Ishikawa (cell line): ENCODE measurements at regions not wholly inside any gene's neighbourhood (a gene's known extent, or its start where the extent isn't known, plus 50 kb on each side); places are given as distances from the start of the nearest gene placed in this dataset.

Source experiments
- CEBPB ChIP-seq: IDR thresholded peaks from 2 replicates; pipeline ENCODE4 v1.6.1; 2012
- CREB1 ChIP-seq: IDR thresholded peaks from 2 replicates; pipeline ENCODE4 v1.6.1; 2012; ENCODE audit warnings: low read depth
- EGR1 ChIP-seq: IDR thresholded peaks from 2 replicates; pipeline ENCODE4 v1.6.1; 2012
- EP300 ChIP-seq: IDR thresholded peaks from 2 replicates; pipeline ENCODE4 v1.6.1; 2012; ENCODE audit warnings: borderline replicate concordance
- FOXM1 ChIP-seq: IDR thresholded peaks from 2 replicates; pipeline ENCODE4 v1.6.1; 2012; ENCODE audit warnings: low read depth, borderline replicate concordance
- NFIC ChIP-seq: IDR thresholded peaks from 2 replicates; pipeline ENCODE4 v1.6.1; 2012
- RAD21 ChIP-seq: IDR thresholded peaks from 2 replicates; pipeline ENCODE4 v1.6.1; 2012; ENCODE audit warnings: low read depth
- TAF1 ChIP-seq: IDR thresholded peaks from 2 replicates; pipeline ENCODE4 v1.6.1; 2012; ENCODE audit warnings: low read depth, mild to moderate bottlenecking
- TCF12 ChIP-seq: IDR thresholded peaks from 2 replicates; pipeline ENCODE4 v1.6.1; 2012; ENCODE audit warnings: low read depth
- TEAD4 ChIP-seq: IDR thresholded peaks from 2 replicates; pipeline ENCODE4 v1.6.1; 2012
- YY1 ChIP-seq: IDR thresholded peaks from 2 replicates; pipeline ENCODE4 v1.6.1; 2012; ENCODE audit warnings: low read depth
- ZBTB7A ChIP-seq: IDR thresholded peaks from 2 replicates; pipeline ENCODE4 v1.6.1; 2012; ENCODE audit warnings: low read depth
- TF ChIP-seq, protein P1 (sequence below): IDR thresholded peaks from 2 replicates; pipeline ENCODE4 v1.6.1; 2012
- TF ChIP-seq, protein P2 (sequence below): IDR thresholded peaks from 2 replicates; pipeline ENCODE4 v1.6.1; 2012; ENCODE audit warnings: low read depth, mild to moderate bottlenecking

GRCh38 chr4:85030156-85030555 is 63.7 kb upstream of the WDFY3 start:
- no peak for TF ChIP-seq FOXM1
- TF ChIP-seq, protein P1, sequence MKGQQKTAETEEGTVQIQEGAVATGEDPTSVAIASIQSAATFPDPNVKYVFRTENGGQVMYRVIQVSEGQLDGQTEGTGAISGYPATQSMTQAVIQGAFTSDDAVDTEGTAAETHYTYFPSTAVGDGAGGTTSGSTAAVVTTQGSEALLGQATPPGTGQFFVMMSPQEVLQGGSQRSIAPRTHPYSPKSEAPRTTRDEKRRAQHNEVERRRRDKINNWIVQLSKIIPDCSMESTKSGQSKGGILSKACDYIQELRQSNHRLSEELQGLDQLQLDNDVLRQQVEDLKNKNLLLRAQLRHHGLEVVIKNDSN, result no peak
- TF ChIP-seq NFIC, result no peak
- no peak for TF ChIP-seq CEBPB
- no peak for TF ChIP-seq EGR1
- TF ChIP-seq, protein P2, sequence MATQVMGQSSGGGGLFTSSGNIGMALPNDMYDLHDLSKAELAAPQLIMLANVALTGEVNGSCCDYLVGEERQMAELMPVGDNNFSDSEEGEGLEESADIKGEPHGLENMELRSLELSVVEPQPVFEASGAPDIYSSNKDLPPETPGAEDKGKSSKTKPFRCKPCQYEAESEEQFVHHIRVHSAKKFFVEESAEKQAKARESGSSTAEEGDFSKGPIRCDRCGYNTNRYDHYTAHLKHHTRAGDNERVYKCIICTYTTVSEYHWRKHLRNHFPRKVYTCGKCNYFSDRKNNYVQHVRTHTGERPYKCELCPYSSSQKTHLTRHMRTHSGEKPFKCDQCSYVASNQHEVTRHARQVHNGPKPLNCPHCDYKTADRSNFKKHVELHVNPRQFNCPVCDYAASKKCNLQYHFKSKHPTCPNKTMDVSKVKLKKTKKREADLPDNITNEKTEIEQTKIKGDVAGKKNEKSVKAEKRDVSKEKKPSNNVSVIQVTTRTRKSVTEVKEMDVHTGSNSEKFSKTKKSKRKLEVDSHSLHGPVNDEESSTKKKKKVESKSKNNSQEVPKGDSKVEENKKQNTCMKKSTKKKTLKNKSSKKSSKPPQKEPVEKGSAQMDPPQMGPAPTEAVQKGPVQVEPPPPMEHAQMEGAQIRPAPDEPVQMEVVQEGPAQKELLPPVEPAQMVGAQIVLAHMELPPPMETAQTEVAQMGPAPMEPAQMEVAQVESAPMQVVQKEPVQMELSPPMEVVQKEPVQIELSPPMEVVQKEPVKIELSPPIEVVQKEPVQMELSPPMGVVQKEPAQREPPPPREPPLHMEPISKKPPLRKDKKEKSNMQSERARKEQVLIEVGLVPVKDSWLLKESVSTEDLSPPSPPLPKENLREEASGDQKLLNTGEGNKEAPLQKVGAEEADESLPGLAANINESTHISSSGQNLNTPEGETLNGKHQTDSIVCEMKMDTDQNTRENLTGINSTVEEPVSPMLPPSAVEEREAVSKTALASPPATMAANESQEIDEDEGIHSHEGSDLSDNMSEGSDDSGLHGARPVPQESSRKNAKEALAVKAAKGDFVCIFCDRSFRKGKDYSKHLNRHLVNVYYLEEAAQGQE, result no peak
- TF ChIP-seq TCF12, result no peak
- no peak for TF ChIP-seq CREB1
- no peak for TF ChIP-seq TEAD4
- TF ChIP-seq ZBTB7A, result no peak

DNA sequence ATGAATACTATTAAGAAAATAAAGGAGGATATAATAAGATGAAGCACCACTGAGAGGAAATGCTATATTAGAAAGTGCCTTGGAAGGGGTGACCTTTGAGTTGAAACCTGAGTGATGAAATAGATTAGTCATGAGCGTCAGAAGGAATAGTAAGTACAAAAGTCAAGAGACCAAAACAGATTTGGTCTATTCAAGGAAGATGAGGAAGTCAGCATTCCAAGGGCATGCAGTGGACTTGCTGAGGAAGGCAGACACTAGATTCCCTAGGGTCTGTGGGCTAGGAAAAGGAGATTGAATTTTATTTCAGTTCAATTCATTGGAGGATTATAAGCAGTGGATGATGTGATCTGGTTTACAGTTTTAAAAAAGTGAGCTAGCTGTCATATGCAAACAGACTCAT is 73.0 kb upstream of the WDFY3 start:
- TF ChIP-seq TCF12, result no peak
- no peak for TF ChIP-seq FOXM1

DNA sequence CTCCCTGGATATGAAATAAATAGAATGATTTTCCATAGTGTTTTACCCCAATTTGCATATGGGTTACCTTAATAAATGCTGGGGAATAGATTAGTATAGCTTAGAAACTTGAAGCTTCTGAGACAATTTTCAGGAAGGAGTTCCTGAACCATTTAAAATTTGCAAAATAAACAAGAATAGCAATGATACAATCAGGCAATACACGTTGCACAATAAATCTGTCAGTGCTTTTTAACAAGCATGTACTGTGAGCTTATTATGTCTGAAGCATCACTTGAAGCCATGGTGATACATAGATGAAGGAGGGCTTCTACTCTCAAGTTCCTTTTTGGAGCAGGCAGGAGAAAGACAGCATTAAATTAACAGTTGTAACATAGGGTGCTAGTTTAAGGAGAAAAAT is 84.2 kb upstream of the WDFY3 start:
- TF ChIP-seq FOXM1 (no peak), RAD21 (no peak), NFIC (no peak), TEAD4 (no peak), EGR1 (no peak), YY1 (no peak), CEBPB (no peak), CREB1 (no peak), TCF12 (no peak), ZBTB7A (no peak), TAF1 (no peak)
- TF ChIP-seq, protein P2, result no peak

DNA sequence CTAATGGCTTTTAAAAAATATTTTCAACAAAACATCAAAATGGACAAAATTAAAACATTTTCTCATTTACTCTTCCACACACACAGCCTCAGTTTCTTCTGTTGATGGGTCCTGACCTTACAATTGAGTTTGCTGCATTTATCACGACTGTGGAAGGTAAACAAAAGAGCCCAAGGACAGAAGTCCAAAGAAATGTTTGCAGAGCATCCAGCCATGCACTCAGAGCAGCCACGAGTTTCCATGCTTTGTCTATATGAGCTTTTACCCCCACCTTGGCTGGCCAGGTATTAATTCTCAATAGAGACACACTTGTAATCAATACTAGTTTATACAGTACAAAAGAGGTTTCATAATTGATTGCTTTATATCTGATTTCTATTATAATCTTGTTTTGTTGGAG is 85.0 kb upstream of the WDFY3 start:
- TF ChIP-seq EGR1, result no peak
- TF ChIP-seq EP300, result no peak
- no peak for TF ChIP-seq TEAD4
- no peak for TF ChIP-seq RAD21
- TF ChIP-seq ZBTB7A, result no peak
- no peak for TF ChIP-seq FOXM1
- TF ChIP-seq NFIC, result no peak
- TF ChIP-seq, protein P1, result no peak
- no peak for TF ChIP-seq CREB1
- no peak for TF ChIP-seq TCF12
- TF ChIP-seq, protein P2, result no peak
- TF ChIP-seq CEBPB, result no peak

- TF ChIP-seq YY1, result no peak
- TF ChIP-seq, protein P1, result no peak
- no peak for TF ChIP-seq FOXM1
- no peak for TF ChIP-seq TCF12
- TF ChIP-seq CEBPB, result no peak
- TF ChIP-seq EGR1, result no peak
- TF ChIP-seq EP300, result no peak
- TF ChIP-seq CREB1, result no peak
- TF ChIP-seq TEAD4, result no peak
Measured at GRCh38 chr4:85058551-85058950, 92.1 kb upstream of the WDFY3 start.
